NCI-H1048 (cell line): ENCODE measurements at regions not wholly inside any gene's neighbourhood (a gene's known extent, or its start where the extent isn't known, plus 50 kb on each side); places are given as distances from the start of the nearest gene placed in this dataset.

Experiments used
- DNase-seq: peaks from one replicate; lab custom pipeline; 2025; lab: John Stamatoyannopoulos, UW

GRCh38 chr6:121828146-121828886, 392.9 kb downstream of the GJA1 start:
- DNase-seq, result no peak

- no peak for DNase-seq
Observed at GRCh38 chr6:121830736-121831135, 395.3 kb downstream of the GJA1 start.

- DNase-seq, result no peak
Observed at GRCh38 chr6:121835662-121836061, 400.2 kb downstream of the GJA1 start.

GRCh38 chr6:121837545-121838229, 402.2 kb downstream of the GJA1 start:
- no peak for DNase-seq

- DNase-seq, result no peak
Observed at GRCh38 chr6:121838842-121839241, 403.4 kb downstream of the GJA1 start.

GRCh38 chr6:121839896-121840295, 404.4 kb downstream of the GJA1 start:
- DNase-seq, result no peak

GRCh38 chr6:121844898-121845297, 409.5 kb downstream of the GJA1 start:
- DNase-seq, result no peak

GRCh38 chr6:121847806-121848522, 412.5 kb downstream of the GJA1 start:
- no peak for DNase-seq

GRCh38 chr6:121848523-121849255, 413.2 kb downstream of the GJA1 start:
- DNase-seq, result no peak

GRCh38 chr6:121849477-121849876, 414.0 kb downstream of the GJA1 start:
- peak; percentile 35 for DNase-seq

GRCh38 chr6:121851056-121851455, 415.6 kb downstream of the GJA1 start:
- DNase-seq, result no peak

GRCh38 chr6:121853686-121854085, 418.2 kb downstream of the GJA1 start:
- no peak for DNase-seq

GRCh38 chr6:121855521-121855920, 420.1 kb downstream of the GJA1 start:
- DNase-seq, result no peak

GRCh38 chr6:121856296-121856695, 420.9 kb downstream of the GJA1 start:
- DNase-seq, result no peak

- no peak for DNase-seq
Observed at GRCh38 chr6:121857551-121857950, 422.1 kb downstream of the GJA1 start.

- no peak for DNase-seq
Observed at GRCh38 chr6:121858310-121858709, 422.9 kb downstream of the GJA1 start.

GRCh38 chr6:121858986-121859385, 423.5 kb downstream of the GJA1 start:
- no peak for DNase-seq

GRCh38 chr6:121865811-121866210, 430.4 kb downstream of the GJA1 start:
- DNase-seq, result no peak

GRCh38 chr6:121867095-121867494, 431.6 kb downstream of the GJA1 start:
- DNase-seq, result no peak

- DNase-seq, result no peak
Observed at GRCh38 chr6:121868206-121868605, 432.8 kb downstream of the GJA1 start.

GRCh38 chr6:121873595-121873994, 438.1 kb downstream of the GJA1 start:
- no peak for DNase-seq

GRCh38 chr6:121876721-121877120, 441.3 kb downstream of the GJA1 start:
- DNase-seq, result no peak
